Retina (tissue), 1 donor: ENCODE measurements at regions not wholly inside any gene's neighbourhood (a gene's known extent, or its start where the extent isn't known, plus 50 kb on each side); places are given as distances from the start of the nearest gene placed in this dataset.

Experiments used
- DNase-seq: peaks from one replicate; pipeline ENCODE4 v3.0.0-alpha.2; 2016

- no peak for DNase-seq
Observed at GRCh38 chr16:51638339-51639135, 487.5 kb upstream of the SALL1 start.

DNA sequence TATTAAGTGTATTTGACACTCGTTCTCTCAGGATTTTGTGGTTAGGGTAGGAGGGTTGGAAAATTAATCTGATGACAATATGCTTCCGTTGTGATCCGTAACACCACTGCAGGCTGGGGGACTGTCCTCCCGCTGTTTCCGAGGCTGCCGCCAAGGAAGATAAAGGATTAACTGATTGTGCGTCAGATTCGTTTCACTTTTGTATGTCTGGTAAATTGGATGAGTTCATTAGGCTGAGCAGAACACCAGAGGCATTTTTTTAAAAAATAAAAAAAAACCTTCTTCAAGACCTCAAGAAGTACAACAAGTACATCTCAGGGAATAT is 486.7 kb upstream of the SALL1 start:
- no peak for DNase-seq

DNA sequence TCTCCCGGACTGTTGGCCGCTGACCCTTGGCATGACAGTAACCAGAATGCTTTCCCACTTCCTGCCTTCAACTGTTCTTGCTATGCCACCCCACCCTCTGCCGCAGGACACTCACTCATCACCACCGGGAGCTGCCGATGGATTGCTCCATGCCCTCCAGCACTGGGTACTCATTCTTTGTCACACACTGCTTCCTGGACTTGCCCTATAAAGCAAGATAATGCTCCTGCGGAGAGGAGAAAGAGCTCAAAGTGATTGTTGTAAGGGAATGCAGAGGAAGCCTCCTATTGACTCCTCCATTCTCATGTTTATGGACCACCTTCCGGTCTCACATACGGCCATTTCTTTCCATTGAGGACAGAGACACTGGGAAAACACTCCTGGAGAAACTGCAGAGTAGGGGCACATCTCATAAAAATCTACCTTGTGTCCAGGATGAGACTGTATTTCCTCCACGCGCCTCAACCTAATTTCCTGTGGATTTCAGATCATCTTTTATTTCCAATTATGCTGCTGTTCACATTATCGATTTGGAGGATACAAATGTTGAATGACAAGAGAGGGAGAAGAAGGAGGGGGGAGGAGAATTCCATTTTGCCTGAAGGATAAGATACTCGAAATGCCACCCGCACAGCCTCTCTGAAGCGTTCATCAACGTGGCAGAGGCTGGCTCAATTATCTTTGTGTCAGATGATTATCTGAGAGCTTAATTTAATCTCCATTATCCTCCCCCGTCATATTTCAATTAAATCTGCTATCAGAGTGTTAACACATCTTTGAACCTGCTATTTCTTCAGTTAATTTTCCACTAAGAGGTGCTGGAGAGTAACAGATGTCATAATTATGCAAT is 486.1 kb upstream of the SALL1 start:
- DNase-seq = peak; percentile 60

DNA sequence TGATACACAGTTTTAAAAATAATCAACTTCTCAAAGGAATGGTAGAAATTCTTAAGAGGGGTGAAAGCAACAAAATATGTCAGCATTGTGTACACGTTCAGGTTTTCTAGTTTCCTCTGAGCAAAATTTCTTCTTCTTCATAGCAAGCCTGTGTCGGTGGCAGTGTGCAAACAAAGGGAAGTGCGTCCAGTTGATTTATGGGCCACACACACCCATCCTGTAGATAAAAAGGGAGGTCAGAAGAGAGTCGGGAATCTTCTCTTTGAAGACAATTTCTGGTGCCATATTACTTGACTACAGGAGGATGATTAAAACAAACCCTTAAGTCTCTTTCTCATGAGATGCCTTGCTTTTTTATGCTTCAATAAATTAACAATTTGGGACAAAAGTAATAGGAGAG is 484.1 kb upstream of the SALL1 start:
- DNase-seq = no peak

DNA sequence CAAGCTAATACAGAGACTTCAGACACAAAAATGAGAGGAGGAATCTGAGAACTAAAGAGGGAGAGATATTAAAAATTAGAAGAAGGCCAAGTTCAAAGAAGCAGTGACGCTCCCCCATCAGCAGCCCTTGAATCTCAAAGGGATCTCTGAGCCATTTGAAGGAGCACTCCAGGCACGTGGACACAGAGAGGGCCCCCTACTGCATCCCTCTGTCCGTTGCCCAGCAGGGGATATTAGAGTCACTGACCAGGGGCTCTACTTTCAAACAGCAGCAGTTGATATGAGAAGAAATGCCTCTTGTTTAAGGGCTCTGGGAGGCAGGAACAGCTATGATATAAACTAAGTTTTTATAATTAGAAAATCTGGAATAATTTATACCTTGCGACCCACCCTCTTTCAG is 479.0 kb upstream of the SALL1 start:
- DNase-seq = no peak

GRCh38 chr16:51629576-51629975 is 478.5 kb upstream of the SALL1 start:
- no peak for DNase-seq

- DNase-seq = no peak
Observed at GRCh38 chr16:51624080-51624775, 473.2 kb upstream of the SALL1 start.

GRCh38 chr16:51621610-51622009 is 470.5 kb upstream of the SALL1 start:
- DNase-seq = no peak

DNA sequence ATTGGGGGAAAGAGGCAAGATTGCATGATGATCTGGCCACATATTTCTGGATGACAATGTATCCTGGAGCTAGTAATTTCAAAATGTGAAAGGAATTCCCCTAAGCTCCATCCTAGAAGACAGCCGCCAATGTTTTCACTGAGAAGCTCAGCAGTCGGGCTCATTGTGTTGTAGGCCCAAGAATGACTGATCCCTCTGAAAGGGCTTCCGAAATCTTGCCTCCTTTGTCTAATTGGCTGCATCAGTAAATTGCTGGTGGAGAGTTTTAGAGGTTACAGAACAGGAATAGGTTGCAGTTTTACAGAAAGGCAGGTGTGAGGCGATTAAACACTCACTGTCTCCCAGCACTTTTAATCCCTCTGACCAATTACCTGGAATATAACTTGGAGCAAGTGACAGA is 464.1 kb upstream of the SALL1 start:
- DNase-seq = no peak

- no peak for DNase-seq
Observed at GRCh38 chr16:51607201-51607651, 456.2 kb upstream of the SALL1 start.

DNA sequence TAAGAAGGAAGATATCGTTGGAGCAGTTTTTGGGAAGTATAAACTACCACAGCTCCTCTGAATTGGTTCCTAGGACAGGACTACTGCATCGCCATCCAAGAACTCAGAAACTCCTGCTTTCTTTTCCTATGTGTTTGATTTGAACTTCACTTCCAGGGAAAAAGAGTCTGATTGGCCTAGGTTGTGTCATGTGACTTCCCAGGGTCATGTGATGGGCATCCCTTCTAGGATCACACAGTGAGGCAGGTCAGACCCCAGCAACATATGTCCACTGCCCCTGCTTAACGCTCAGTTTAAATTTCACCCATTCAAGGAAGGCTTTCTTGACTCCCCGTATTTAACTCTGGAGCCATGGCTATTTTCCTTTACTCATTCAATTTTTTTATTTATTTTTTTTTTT is 445.2 kb upstream of the SALL1 start:
- no peak for DNase-seq

DNA sequence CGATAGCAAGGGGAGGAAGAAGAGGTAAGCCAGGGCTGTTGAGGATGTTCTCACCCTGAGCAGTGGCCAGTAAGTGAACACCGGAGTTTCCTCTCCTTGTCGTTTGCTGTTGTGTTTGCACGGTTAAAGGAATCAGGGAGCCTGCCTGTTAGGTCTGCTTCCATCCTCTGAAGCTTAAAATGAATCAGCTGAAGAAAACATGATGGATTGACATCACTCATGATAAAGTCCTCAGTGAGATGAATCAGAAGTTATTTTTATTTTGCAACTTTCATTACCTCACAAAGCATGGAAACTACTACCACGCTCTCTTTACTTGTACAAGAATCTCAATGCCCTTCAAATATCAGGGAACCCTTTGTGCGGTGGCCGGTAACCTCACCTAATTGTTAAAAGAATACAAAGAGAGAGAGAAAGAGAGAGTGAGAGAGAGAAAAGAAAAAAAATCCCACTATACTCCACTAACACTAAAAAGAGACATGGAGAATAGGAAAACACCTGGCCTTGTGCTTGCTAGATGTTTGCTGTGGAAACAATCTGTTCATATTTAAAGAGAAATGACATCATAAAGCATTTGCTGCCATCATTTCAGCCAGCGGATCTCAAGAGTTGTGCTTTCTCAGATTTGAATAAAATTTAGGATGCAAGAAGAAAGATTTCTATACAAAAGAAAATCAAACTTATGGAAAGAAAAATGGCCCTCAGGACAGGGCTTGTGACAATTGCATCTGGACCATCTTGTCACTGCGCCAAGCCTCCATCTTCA is 441.6 kb upstream of the SALL1 start:
- no peak for DNase-seq

DNA sequence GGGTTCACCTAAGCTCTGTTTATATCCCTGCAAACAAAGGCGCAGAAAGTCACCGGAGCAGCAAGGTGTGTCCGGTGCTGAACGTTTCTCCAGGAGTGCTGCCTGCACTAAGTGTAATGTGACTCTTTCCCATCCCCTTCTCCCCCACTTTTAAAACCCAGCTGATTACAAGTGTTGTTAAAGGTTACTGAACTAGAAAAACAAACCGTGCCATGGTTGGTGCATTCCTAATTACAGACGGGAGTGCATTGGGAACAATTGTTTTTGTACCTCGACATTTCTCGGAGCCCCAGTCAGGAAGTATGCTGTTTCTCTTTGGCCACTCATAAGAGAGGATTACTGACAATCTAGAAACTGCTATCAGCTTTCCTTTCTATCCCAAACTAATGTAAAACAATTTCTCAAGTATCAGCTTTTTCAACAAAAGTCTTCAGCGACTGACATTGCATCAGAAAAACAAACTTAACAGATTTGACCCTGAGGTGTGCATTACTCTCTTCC is 441.0 kb upstream of the SALL1 start:
- DNase-seq = peak; percentile 9

DNA sequence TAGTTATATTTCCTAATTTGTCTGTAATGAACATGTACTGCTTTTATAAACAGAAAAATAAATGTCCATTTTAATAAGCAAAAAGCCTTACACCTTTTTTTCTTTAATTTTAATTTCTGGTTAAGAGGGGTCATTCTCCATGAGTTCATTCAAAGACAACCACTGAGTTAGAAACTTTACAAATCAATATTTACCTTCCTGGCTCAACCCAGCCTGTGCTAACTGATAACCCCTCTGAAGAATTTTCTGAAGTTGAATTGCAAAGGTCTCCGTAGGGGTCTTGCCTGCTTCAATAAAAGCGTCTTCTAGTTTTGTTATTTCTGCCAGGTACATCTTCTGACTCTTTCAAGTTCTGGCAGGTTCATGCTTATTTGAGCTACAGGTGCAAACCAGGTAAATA is 440.4 kb upstream of the SALL1 start:
- DNase-seq = no peak

DNA sequence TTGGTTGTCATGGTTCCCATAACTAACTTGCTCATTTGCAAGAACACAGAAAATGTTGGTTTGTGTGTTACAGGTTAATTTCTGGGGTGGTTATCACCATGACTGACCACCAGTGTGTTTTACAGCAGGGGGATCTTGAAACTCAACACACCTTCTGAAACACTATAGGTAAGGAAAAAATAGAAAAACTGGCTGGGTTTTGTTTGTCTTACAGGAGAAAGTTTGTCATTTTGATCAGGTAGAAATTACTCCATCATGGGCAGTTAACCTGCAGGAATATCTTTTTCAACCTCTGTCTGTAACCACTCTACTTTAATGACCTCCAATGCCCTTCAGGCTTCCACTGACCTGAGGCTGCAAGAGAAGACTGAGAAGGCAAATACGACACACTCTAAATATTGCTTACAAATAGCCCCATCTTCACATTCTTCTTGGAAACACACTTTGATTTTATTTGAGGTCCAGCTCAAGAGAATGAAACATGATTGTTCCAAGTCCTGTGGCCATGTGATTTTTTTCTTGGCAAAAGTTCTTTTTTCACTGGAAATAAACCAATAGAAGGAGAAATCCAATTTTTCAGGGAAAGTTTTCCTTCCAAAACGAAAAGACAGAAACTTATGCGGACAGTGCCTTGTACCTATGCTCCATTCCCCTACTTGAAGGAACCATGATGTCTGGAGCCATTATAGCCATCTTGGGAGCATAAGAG is 428.7 kb upstream of the SALL1 start:
- no peak for DNase-seq

GRCh38 chr16:51577621-51578303 is 426.7 kb upstream of the SALL1 start:
- no peak for DNase-seq

DNA sequence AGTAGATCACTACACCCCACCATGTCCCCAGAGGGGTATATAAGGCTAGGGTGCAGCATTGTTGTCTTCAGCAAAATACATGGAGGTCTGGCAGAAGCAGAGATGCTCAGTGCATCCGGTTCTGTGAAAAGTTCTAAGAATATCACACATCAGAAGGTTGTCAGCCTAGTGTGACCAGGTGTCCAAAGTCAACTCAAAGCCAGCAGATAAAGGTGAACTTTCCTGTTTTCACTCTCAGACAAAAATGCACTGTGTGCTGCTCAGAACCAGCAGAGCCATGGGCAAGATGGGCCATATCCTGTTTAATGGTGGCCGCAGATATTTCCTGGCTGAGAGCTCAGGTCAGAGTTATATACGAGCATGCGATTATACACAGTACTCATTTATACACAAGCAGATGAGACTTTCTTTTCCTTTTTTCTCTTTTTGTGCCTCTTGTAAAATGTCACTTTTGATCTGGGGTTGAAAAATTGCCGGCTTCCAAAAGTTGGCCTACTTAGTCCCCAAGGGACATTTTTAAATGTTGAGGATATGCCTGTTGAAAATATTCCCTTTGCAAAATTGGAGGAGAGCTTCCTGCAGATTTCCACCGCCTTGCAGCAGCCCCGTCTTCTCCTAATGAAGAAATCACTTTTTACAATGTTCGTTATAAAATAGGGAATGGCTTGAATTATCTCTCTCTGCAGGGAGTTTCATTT is 425.6 kb upstream of the SALL1 start:
- no peak for DNase-seq

DNA sequence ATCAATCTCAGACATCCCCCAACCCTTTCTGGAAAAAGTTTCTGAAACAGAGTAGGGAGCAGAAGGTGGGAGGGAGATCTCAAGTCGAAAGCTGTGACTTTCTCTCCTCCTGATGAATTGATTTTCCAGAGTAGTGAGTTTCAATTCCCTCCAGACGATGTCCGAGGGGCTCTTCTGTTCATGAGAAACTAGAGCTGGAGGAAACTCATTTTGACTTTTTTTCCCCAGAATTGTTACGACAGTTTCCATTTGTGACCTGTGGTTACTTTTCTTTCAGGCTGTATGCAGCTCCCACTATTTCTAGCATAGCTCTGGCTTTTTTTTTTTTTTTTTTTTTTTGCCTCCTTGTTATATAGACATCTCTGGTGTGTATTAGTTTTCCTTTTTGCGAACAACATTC is 422.1 kb upstream of the SALL1 start:
- DNase-seq = no peak

GRCh38 chr16:51569203-51569931 is 418.3 kb upstream of the SALL1 start:
- DNase-seq = no peak

GRCh38 chr16:51567911-51568310 is 416.8 kb upstream of the SALL1 start:
- DNase-seq = no peak
